Nephron progenitor cell (in vitro differentiated cells): ENCODE measurements at regions not wholly inside any gene's neighbourhood (a gene's known extent, or its start where the extent isn't known, plus 50 kb on each side); places are given as distances from the start of the nearest gene placed in this dataset.

ENCODE experiments used
- DNase-seq: peaks from one replicate; pipeline ENCODE4 v3.0.0; 2021
- H3K27ac Mint-ChIP-seq: 2 replicates; pipeline ENCODE4 v1.8.0; 2021; ENCODE audit warnings: mild to moderate bottlenecking, moderate library complexity, mixed read lengths
- H3K27me3 Mint-ChIP-seq: 2 replicates; pipeline ENCODE4 v1.8.0; 2021; ENCODE audit warnings: mild to moderate bottlenecking, low read depth, mixed read lengths; ENCODE audit not compliant: poor library complexity
- H3K36me3 Mint-ChIP-seq: 2 replicates; pipeline ENCODE4 v1.8.0; 2021; ENCODE audit warnings: low read depth, mixed read lengths
- H3K4me1 Mint-ChIP-seq: 2 replicates; pipeline ENCODE4 v1.8.0; 2021; ENCODE audit warnings: mixed read lengths
- H3K4me3 Mint-ChIP-seq: 2 replicates; pipeline ENCODE4 v1.8.0; 2021; ENCODE audit warnings: mild to moderate bottlenecking, moderate library complexity, mixed read lengths
- H3K9me3 Mint-ChIP-seq: 2 replicates; pipeline ENCODE4 v1.8.0; 2021; ENCODE audit warnings: mild to moderate bottlenecking, moderate library complexity, mixed read lengths
- CTCF ChIP-seq: fragments of 200-600 bp; sonication (generic); IDR thresholded peaks from 2 replicates; pipeline ENCODE4 v1.5.0; 2021; ENCODE audit warnings: antibody characterized with exemption

- Mint-ChIP-seq H3K27ac (no peak overlapping the region), H3K4me1 (peaks cover 34% of the 10 kb centered on the region), H3K27me3 (peaks cover 3% of the 10 kb centered on the region), H3K36me3 (no peaks in the 10 kb centered on the region), H3K4me3 (no peak overlapping the region), H3K9me3 (peaks cover 17% of the 10 kb centered on the region)
- TF ChIP-seq CTCF: no peak
- no peak for DNase-seq
Measured at GRCh38 chr1:181155339-181155738, 66.8 kb downstream of the IER5 start.

- H3K27ac Mint-ChIP-seq: no peak overlapping the region
- no peak for TF ChIP-seq CTCF
- no peak for DNase-seq
- peaks cover 4% of the 10 kb centered on the region for H3K27me3 Mint-ChIP-seq
- peaks cover 5% of the 10 kb centered on the region for H3K4me1 Mint-ChIP-seq
- H3K4me3 Mint-ChIP-seq: no peak overlapping the region
- no peaks in the 10 kb centered on the region for H3K36me3 Mint-ChIP-seq
- peaks cover 37% of the 10 kb centered on the region for H3K9me3 Mint-ChIP-seq
Measured at GRCh38 chr1:181159451-181160140, 71.1 kb downstream of the IER5 start.

DNA sequence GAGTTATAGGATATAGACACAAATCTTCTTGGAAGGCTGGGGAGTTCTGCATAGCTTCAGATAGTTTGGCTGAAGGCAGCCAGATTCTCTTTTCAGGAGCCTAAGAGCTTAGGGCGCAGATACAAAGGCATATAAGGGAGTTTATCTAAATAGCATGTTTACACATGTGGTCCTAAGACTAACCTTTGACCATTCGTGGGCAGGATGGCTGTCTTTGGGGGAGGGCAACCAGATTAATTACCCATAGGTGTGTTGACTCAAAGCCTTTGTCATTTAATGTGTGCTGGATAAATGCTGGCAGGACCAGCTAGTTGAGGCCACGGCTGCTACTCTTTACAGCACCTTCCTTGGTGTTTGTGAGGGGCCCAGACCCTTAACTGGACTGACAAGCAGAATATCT, 71.8 kb downstream of the IER5 start:
- Mint-ChIP-seq H3K9me3 (peaks cover 41% of the 10 kb centered on the region), H3K27ac (no peak overlapping the region), H3K36me3 (no peaks in the 10 kb centered on the region), H3K4me1 (peaks cover 5% of the 10 kb centered on the region), H3K4me3 (no peak overlapping the region), H3K27me3 (peaks cover 4% of the 10 kb centered on the region)
- no peak for TF ChIP-seq CTCF
- no peak for DNase-seq

DNA sequence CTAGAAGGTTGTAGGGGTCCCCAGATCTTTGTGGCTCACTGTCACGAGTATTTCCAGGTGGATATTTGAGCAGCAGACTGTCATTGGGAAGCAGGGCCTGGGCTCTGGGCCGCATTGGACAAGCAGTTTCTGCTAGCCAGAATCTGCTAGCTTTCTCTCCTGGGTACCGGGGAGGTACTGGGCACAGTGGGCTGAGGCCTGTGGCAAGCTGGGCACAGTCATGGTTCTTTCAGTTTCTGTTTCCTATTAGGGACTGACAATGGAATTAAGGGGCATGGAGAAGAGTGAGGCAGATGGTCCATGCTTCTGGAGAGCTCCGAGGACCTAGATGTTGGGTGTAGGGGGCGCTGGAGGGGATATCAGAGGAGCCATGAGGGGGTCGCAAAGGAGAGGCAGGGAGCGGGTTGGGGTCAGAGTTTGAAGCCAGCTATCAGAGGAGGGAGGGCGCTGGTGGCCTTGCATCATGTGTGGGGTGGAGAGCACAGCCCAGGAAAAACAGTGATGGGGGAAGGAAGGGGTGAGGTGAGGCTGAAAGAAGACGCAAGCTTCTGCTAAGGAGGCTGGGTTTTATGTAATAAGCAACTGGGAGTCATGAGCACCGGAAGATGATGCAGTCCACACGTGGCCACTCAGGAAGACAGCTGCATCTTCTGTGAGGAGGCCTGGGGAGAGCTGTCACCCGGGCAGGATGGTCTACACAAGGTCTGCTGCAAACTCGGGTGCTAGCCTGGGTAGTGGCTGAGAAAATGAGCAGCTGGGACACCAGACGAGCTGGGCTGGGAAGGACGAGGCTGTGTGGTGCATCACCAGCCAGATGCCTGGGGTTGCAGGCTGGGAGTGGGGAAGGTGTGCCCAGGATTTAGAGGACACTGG, 72.7 kb downstream of the IER5 start:
- Mint-ChIP-seq H3K27ac (no peak overlapping the region), H3K4me3 (no peak overlapping the region), H3K27me3 (peaks cover 4% of the 10 kb centered on the region), H3K9me3 (peaks cover 36% of the 10 kb centered on the region), H3K4me1 (peaks cover 5% of the 10 kb centered on the region), H3K36me3 (no peaks in the 10 kb centered on the region)
- no peak for DNase-seq
- no peak for TF ChIP-seq CTCF

DNA sequence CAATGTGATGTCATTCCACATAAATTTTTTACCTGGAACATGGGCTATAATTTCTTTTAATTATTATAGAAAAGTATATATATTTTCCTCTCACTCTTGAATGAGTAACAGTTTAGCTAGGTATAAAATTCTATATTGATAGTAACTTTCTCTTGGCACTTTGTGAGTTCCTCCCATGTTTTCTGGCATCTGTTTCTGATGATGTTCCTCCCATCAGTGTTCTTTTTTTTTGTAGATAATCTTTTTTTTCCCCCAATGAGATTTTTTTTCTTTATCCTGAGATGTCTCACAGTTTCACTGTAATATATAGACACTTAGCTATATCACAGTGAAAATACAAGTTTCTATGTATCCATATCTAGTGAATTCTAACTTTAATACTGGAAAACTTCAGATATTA, 75.2 kb downstream of the IER5 start:
- DNase-seq: no peak
- TF ChIP-seq CTCF: no peak
- peaks cover 36% of the 10 kb centered on the region for H3K9me3 Mint-ChIP-seq
- no peaks in the 10 kb centered on the region for H3K36me3 Mint-ChIP-seq
- H3K4me1 Mint-ChIP-seq: peaks cover 9% of the 10 kb centered on the region
- H3K27ac Mint-ChIP-seq: no peak overlapping the region
- peaks cover 14% of the 10 kb centered on the region for H3K27me3 Mint-ChIP-seq
- H3K4me3 Mint-ChIP-seq: no peak overlapping the region
